WTC11 (cell line): ENCODE measurements at regions not wholly inside any gene's neighbourhood (a gene's known extent, or its start where the extent isn't known, plus 50 kb on each side); places are given as distances from the start of the nearest gene placed in this dataset.

Source experiments
- ATAC-seq: fragments of 200-7000 bp; cut with Tn5 transposase; 2 replicates; pipeline ENCODE4 v1.10.0; 2021; ENCODE audit warnings: mild to moderate bottlenecking, moderate library complexity
- CTCF ChIA-PET: fragments of 300-600 bp; sonication (Branson Sonifier 250); formaldehyde crosslinking; loops from one replicate; lab custom pipeline; 2021; ENCODE audit warnings: antibody characterized with exemption; lab: Charles Lee
- POLR2A ChIA-PET: fragments of 350-600 bp; sonication (Branson Sonifier 250); formaldehyde crosslinking; loops from one replicate; lab custom pipeline; 2021; ENCODE audit warnings: antibody characterized with exemption; lab: Charles Lee
- DNase-seq: peaks from one replicate; pipeline ENCODE4 v3.0.0; 2021; ENCODE audit warnings: low spot score
- H3K27ac Mint-ChIP-seq: 2 replicates; pipeline ENCODE4 v1.8.0; 2021; ENCODE audit warnings: mixed read lengths
- H3K27me3 Mint-ChIP-seq: 2 replicates; pipeline ENCODE4 v1.8.0; 2021; ENCODE audit warnings: low read depth, mild to moderate bottlenecking, moderate library complexity, mixed read lengths
- H3K36me3 Mint-ChIP-seq: 2 replicates; pipeline ENCODE4 v1.8.0; 2021; ENCODE audit warnings: mixed read lengths
- H3K4me1 Mint-ChIP-seq: 2 replicates; pipeline ENCODE4 v1.8.0; 2022; ENCODE audit warnings: mixed read lengths
- H3K4me3 Mint-ChIP-seq: 2 replicates; pipeline ENCODE4 v1.8.0; 2021; ENCODE audit warnings: mild to moderate bottlenecking, moderate library complexity, mixed read lengths
- H3K9me3 Mint-ChIP-seq: 2 replicates; pipeline ENCODE4 v1.8.0; 2021; ENCODE audit warnings: mixed read lengths
- AFF4 ChIP-seq: sonication (generic); formaldehyde crosslinking; IDR thresholded peaks from 2 replicates; pipeline ENCODE4 v1.8.1; 2023; ENCODE audit warnings: mild to moderate bottlenecking, missing genetic modification reagents, borderline replicate concordance
- ATF3 ChIP-seq: sonication (generic); formaldehyde crosslinking; conservative IDR thresholded peaks from 2 replicates; pipeline ENCODE4 v1.8.1; 2022; ENCODE audit warnings: mild to moderate bottlenecking, missing genetic modification reagents
- ATF6 ChIP-seq: sonication (generic); formaldehyde crosslinking; IDR thresholded peaks from 2 replicates; pipeline ENCODE4 v1.8.1; 2023; ENCODE audit warnings: mild to moderate bottlenecking, missing genetic modification reagents
- CBFB ChIP-seq: sonication (generic); formaldehyde crosslinking; IDR thresholded peaks from 2 replicates; pipeline ENCODE4 v1.8.1; 2022; ENCODE audit warnings: mild to moderate bottlenecking, low read depth, missing genetic modification reagents
- CREM ChIP-seq: sonication (generic); formaldehyde crosslinking; IDR thresholded peaks from 2 replicates; pipeline ENCODE4 v1.8.1; 2022; ENCODE audit warnings: mild to moderate bottlenecking, missing genetic modification reagents, moderate library complexity
- E2F4 ChIP-seq: sonication (generic); formaldehyde crosslinking; IDR thresholded peaks from 2 replicates; pipeline ENCODE4 v1.8.1; 2022; ENCODE audit warnings: low read depth, mild to moderate bottlenecking, moderate library complexity, missing genetic modification reagents, borderline replicate concordance
- ELF4 ChIP-seq: sonication (generic); formaldehyde crosslinking; IDR thresholded peaks from 2 replicates; pipeline ENCODE4 v1.8.1; 2022; ENCODE audit warnings: low read depth, mild to moderate bottlenecking, moderate library complexity, missing genetic modification reagents
- ETV6 ChIP-seq: sonication (generic); formaldehyde crosslinking; IDR thresholded peaks from 2 replicates; pipeline ENCODE4 v1.8.1; 2022; ENCODE audit warnings: mild to moderate bottlenecking, missing genetic modification reagents
- HMGA2 ChIP-seq: fragments of 250-450 bp; sonication (Bioruptor Pico); IDR thresholded peaks from 2 replicates; pipeline ENCODE4 v1.4.0; 2021; ENCODE audit warnings: mild to moderate bottlenecking, moderate library complexity
- HMGXB4 ChIP-seq: sonication (generic); formaldehyde crosslinking; IDR thresholded peaks from 2 replicates; pipeline ENCODE4 v1.8.1; 2023; ENCODE audit warnings: mild to moderate bottlenecking, moderate library complexity, missing genetic modification reagents
- IRF2 ChIP-seq: sonication (generic); formaldehyde crosslinking; IDR thresholded peaks from 2 replicates; pipeline ENCODE4 v1.8.0; 2022; ENCODE audit warnings: low read depth, missing genetic modification reagents, borderline replicate concordance
- KAT7 ChIP-seq: sonication (generic); formaldehyde crosslinking; IDR thresholded peaks from 2 replicates; pipeline ENCODE4 v1.8.1; 2023; ENCODE audit warnings: missing genetic modification reagents, mild to moderate bottlenecking, borderline replicate concordance
- MAX ChIP-seq: sonication (generic); formaldehyde crosslinking; IDR thresholded peaks from 2 replicates; pipeline ENCODE4 v1.8.0; 2022; ENCODE audit warnings: mild to moderate bottlenecking, missing genetic modification reagents
- NFYB ChIP-seq: sonication (generic); formaldehyde crosslinking; conservative IDR thresholded peaks from 2 replicates; pipeline ENCODE4 v1.8.0; 2022; ENCODE audit warnings: low read depth, missing genetic modification reagents
- NR2C2 ChIP-seq: sonication (generic); formaldehyde crosslinking; IDR thresholded peaks from 2 replicates; pipeline ENCODE4 v1.8.0; 2022; ENCODE audit warnings: mild to moderate bottlenecking, missing genetic modification reagents
- NR3C1 ChIP-seq: sonication (generic); formaldehyde crosslinking; conservative IDR thresholded peaks from 2 replicates; pipeline ENCODE4 v1.8.1; 2023; ENCODE audit warnings: low read depth, mild to moderate bottlenecking, missing genetic modification reagents
- PREB ChIP-seq: sonication (generic); formaldehyde crosslinking; IDR thresholded peaks from 2 replicates; pipeline ENCODE4 v1.8.1; 2022; ENCODE audit warnings: mild to moderate bottlenecking, missing genetic modification reagents, moderate library complexity, borderline replicate concordance
- SMAD4 ChIP-seq: sonication (generic); formaldehyde crosslinking; IDR thresholded peaks from 2 replicates; pipeline ENCODE4 v1.8.0; 2022; ENCODE audit warnings: mild to moderate bottlenecking, missing genetic modification reagents
- TEAD1 ChIP-seq: sonication (generic); formaldehyde crosslinking; IDR thresholded peaks from 2 replicates; pipeline ENCODE4 v1.8.0; 2022; ENCODE audit warnings: mild to moderate bottlenecking, missing genetic modification reagents
- ZMAT4 ChIP-seq: fragments of 250-450 bp; sonication (Bioruptor Pico); IDR thresholded peaks from 2 replicates; pipeline ENCODE4 v1.9.0; 2021; ENCODE audit warnings: mild to moderate bottlenecking
- ZNF281 ChIP-seq: sonication (generic); formaldehyde crosslinking; IDR thresholded peaks from 2 replicates; pipeline ENCODE4 v1.8.0; 2023; ENCODE audit warnings: mild to moderate bottlenecking, missing genetic modification reagents
- ZNF396 ChIP-seq: fragments of 250-450 bp; sonication (Bioruptor Pico); IDR thresholded peaks from 2 replicates; pipeline ENCODE4 v1.8.0; 2021; ENCODE audit warnings: mild to moderate bottlenecking, moderate library complexity, borderline replicate concordance

- ATAC-seq = no peak
- CTCF ChIA-PET = no interaction called here
- Mint-ChIP-seq H3K27me3 (no peaks in the 10 kb centered on the region), H3K27ac (no peak overlapping the region)
- DNase-seq = no peak
- TF ChIP-seq ATF3 (CRISPR knock-in tag) (no peak), MAX (CRISPR knock-in tag) (no peak), HMGA2 (CRISPR knock-in tag) (no peak), ZNF396 (no peak), IRF2 (CRISPR knock-in tag) (no peak), ATF6 (CRISPR knock-in tag) (no peak), PREB (CRISPR knock-in tag) (no peak), TEAD1 (CRISPR knock-in tag) (no peak), E2F4 (CRISPR knock-in tag) (no peak), NR3C1 (CRISPR knock-in tag) (no peak), KAT7 (CRISPR knock-in tag) (no peak), NR2C2 (CRISPR knock-in tag) (no peak), AFF4 (no peak), ZMAT4 (CRISPR knock-in tag) (no peak), SMAD4 (CRISPR knock-in tag) (no peak)
- TF ChIP-seq, all 79 proteins: peak for 0
- no peaks in the 10 kb centered on the region for H3K4me1 Mint-ChIP-seq
- H3K4me3 Mint-ChIP-seq = no peak overlapping the region
- peaks cover 9% of the 10 kb centered on the region; the same call in 1 of the 2 replicates for H3K36me3 Mint-ChIP-seq
- H3K9me3 Mint-ChIP-seq = peaks cover 30% of the 10 kb centered on the region
- POLR2A ChIA-PET = no interaction called here
These were observed 1107.1 kb upstream of the EYS start for GRCh38 chr6:66814156-66814555.

- Mint-ChIP-seq H3K36me3 (peaks cover 12% of the 10 kb centered on the region; the same call in 1 of the 2 replicates), H3K9me3 (peaks cover 32% of the 10 kb centered on the region), H3K27ac (no peak overlapping the region), H3K4me1 (no peaks in the 10 kb centered on the region), H3K27me3 (peaks cover 2% of the 10 kb centered on the region; the same call in 1 of the 2 replicates), H3K4me3 (no peak overlapping the region)
- no peak for ATAC-seq
- POLR2A ChIA-PET = no interaction called here
- DNase-seq = no peak
- CTCF ChIA-PET = no interaction called here
- no peak for TF ChIP-seq SMAD4 (CRISPR knock-in tag)
- TF ChIP-seq NFYB (CRISPR knock-in tag) = no peak
- no peak for TF ChIP-seq ETV6 (CRISPR knock-in tag)
- no peak for TF ChIP-seq HMGXB4
- no peak for TF ChIP-seq ZNF281
- no peak for TF ChIP-seq CBFB (CRISPR knock-in tag)
- TF ChIP-seq CREM = no peak
- no peak for TF ChIP-seq ELF4 (CRISPR knock-in tag)
These were observed 1101.7 kb upstream of the EYS start for GRCh38 chr6:66808771-66809170.
